ENCODE measurements at regions not wholly inside any gene's neighbourhood (a gene's known extent, or its start where the extent isn't known, plus 50 kb on each side); places are given as distances from the start of the nearest gene placed in this dataset.

DNA sequence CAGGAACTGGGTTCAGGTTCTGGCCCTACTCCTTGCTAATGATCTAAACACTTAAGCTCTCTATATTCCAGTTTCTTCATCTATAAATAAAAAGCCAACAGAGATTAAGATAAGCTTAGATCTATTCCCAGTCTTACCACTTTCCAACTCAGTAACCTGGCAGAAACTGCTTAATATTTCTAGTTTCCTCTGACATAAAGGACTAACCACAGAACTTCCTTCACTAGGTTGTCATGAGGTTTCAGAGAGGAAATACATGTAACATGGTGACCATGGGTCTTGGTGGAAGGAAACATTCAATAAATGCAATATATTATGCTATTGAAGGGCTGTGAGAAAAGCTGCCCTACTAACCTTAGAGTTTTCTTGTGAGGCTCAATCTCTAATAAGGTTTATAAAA, 114.4 kb upstream of the PDE1A start:
- Histone ChIP-seq H3K27ac (ENCODE audit: low read depth in 1 of 2, low read length in 2 of 2) (no peak overlapping the region), H3K36me3 (ENCODE audit: control insufficient read depth in 4 of 4, insufficient read depth in 3 of 4, low read depth in 1 of 4, low read length in 3 of 4) (no peaks in the 10 kb centered on the region), H3K9ac (ENCODE audit: low read depth in 1 of 2, low read length in 2 of 2) (no peak overlapping the region), H3K4me3 (ENCODE audit: low read depth in 1 of 3, low read length in 3 of 3) (no peak overlapping the region), H3K4me1 (ENCODE audit: control insufficient read depth in 4 of 4, insufficient read depth in 4 of 4, low read length in 3 of 4) (no peaks in the 10 kb centered on the region), H3K27me3 (ENCODE audit: control insufficient read depth in 4 of 4, insufficient read depth in 4 of 4, low read length in 3 of 4) (no peaks in the 10 kb centered on the region), H3K9me3 (ENCODE audit: control insufficient read depth in 4 of 4, low read length in 3 of 4) (no peaks in the 10 kb centered on the region)
- no peak for TF ChIP-seq SP1 (IDR thresholded peaks at IDR 0.05)
- no peak for TF ChIP-seq RXRA (IDR thresholded peaks at IDR 0.05)
- TF ChIP-seq, protein P1, sequence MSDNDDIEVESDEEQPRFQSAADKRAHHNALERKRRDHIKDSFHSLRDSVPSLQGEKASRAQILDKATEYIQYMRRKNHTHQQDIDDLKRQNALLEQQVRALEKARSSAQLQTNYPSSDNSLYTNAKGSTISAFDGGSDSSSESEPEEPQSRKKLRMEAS (IDR thresholded peaks at IDR 0.05), result no peak
- no peak for TF ChIP-seq JUND (IDR thresholded peaks at IDR 0.05)
- TF ChIP-seq HNF4G (IDR thresholded peaks at IDR 0.05), result no peak
- no peak for TF ChIP-seq REST (IDR thresholded peaks at IDR 0.05)
- no peak for TF ChIP-seq GABPA (IDR thresholded peaks at IDR 0.05 in 1 of 2, conservative IDR thresholded peaks at IDR 0.05 in 1 of 2)
- TF ChIP-seq TAF1 (conservative IDR thresholded peaks at IDR 0.05), result no peak
- no peak for TF ChIP-seq EGR1 (IDR thresholded peaks at IDR 0.05; ENCODE audit: low read depth in 2 of 2)
- no peak for TF ChIP-seq ATF3 (IDR thresholded peaks at IDR 0.05)
- TF ChIP-seq YY1 (IDR thresholded peaks at IDR 0.05), result no peak
- TF ChIP-seq FOXA1 (IDR thresholded peaks at IDR 0.05), result no peak
- TF ChIP-seq NR2F2 (IDR thresholded peaks at IDR 0.05), result no peak
- DNase-seq (ENCODE audit: low spot score), result no peak

GRCh38 chr2:182542501-182543258, 115.8 kb upstream of the PDE1A start:
- Histone ChIP-seq H3K27me3 (ENCODE audit: control insufficient read depth in 4 of 4, insufficient read depth in 4 of 4, low read length in 3 of 4) (no peaks in the 10 kb centered on the region), H3K27ac (ENCODE audit: low read depth in 1 of 2, low read length in 2 of 2) (no peak overlapping the region), H3K9ac (ENCODE audit: low read depth in 1 of 2, low read length in 2 of 2) (no peak overlapping the region), H3K9me3 (ENCODE audit: control insufficient read depth in 4 of 4, low read length in 3 of 4) (no peaks in the 10 kb centered on the region), H3K4me3 (ENCODE audit: low read depth in 1 of 3, low read length in 3 of 3) (no peak overlapping the region), H3K36me3 (ENCODE audit: control insufficient read depth in 4 of 4, insufficient read depth in 3 of 4, low read depth in 1 of 4, low read length in 3 of 4) (no peaks in the 10 kb centered on the region), H3K4me1 (ENCODE audit: control insufficient read depth in 4 of 4, insufficient read depth in 4 of 4, low read length in 3 of 4) (no peaks in the 10 kb centered on the region)
- no peak for TF ChIP-seq REST (IDR thresholded peaks at IDR 0.05)
- 73% methylated on average over 6 of the region's 6 CpGs for WGBS
- no peak for DNase-seq (ENCODE audit: low spot score)
